HCT116 (cell line): ENCODE measurements at regions not wholly inside any gene's neighbourhood (a gene's known extent, or its start where the extent isn't known, plus 50 kb on each side); places are given as distances from the start of the nearest gene placed in this dataset.

Experiments used
- ATAC-seq: fragments of 200-7000 bp; cut with Tn5 transposase; 2 replicates; pipeline ENCODE4 v1.9.1; 2020; ENCODE audit warnings: mild to moderate bottlenecking, moderate library complexity
- BruUV-seq: library from RNA; stranded (reverse); fragments of 400-500 nt; replicated peaks from 2 replicates; lab custom pipeline; 2021; lab: Mats Ljungman, UMichigan
- CTCF ChIA-PET: fragments of 300-600 bp; sonication (Branson Sonifier 250); formaldehyde crosslinking; loops from one replicate; lab custom pipeline; 2021; ENCODE audit warnings: antibody characterized with exemption; lab: Charles Lee
- POLR2A ChIA-PET: fragments of 300-600, 350-600 bp; sonication (Branson Sonifier 250); formaldehyde crosslinking; loops from one replicate; lab custom pipeline; 2021; ENCODE audit warnings: antibody characterized with exemption; lab: Charles Lee
- RAD21 ChIA-PET, 2 experiments: fragments of 300-600 bp; sonication (Branson Sonifier 250); formaldehyde crosslinking; loops; one replicate each; lab custom pipeline; 2023; ENCODE audit warnings: low total read pairs in 2 of 2; ENCODE audit not compliant: uncharacterized antibody in 2 of 2, unreplicated experiment in 2 of 2, low non-redundant PET in 1 of 2; lab: Charles Lee
- DNase-seq: peaks from one replicate; pipeline ENCODE4 v3.0.0-alpha.2; 2010; ENCODE audit warnings: low read depth, low spot score
- H2AFZ ChIP-seq: fragments of 200-600 bp; shearing (Covaris generic), sonication (generic); 2 replicates; pipeline ENCODE4 v1.6.1; 2017; ENCODE audit warnings: low read depth, mixed run types, mixed read lengths, antibody characterized with exemption, low read length; ENCODE audit not compliant: poor library complexity, severe bottlenecking
- H3K27ac ChIP-seq: 2 replicates; pipeline ENCODE4 v1.5.1; 2012; ENCODE audit warnings: low read depth, low read length
- H3K27me3 ChIP-seq: fragments of 200-600 bp; sonication (generic); 2 replicates; pipeline ENCODE4 v1.6.1; 2016; ENCODE audit warnings: mixed run types, low read length, mixed read lengths; ENCODE audit not compliant: insufficient read depth
- H3K36me3 ChIP-seq, 2 experiments: fragments of 200-500 bp in 1 of 2; fragments of 200-600 bp in 1 of 2; sonication (Bioruptor generic) in 1 of 2; sonication (generic) in 1 of 2; 2 replicates each; pipeline versions ENCODE4 v1.5.1 to v1.6.1; 2014 to 2016; ENCODE audit warnings: low read length in 2 of 2, inconsistent platforms in 1 of 2, mixed read lengths in 1 of 2, mixed run types in 1 of 2; ENCODE audit not compliant: insufficient read depth in 2 of 2, control insufficient read depth in 1 of 2
- H3K4me1 ChIP-seq, 2 experiments: fragments of 200-600 bp in 1 of 2; sonication (generic) in 1 of 2; 2 replicates each; pipeline versions ENCODE4 v1.5.1 to v1.6.1; 2012 to 2017; ENCODE audit warnings: low read length in 2 of 2, inconsistent platforms in 1 of 2, mild to moderate bottlenecking in 1 of 2, mixed read lengths in 1 of 2, mixed run types in 1 of 2, moderate library complexity in 1 of 2; ENCODE audit not compliant: insufficient read depth in 2 of 2, control insufficient read depth in 1 of 2
- H3K4me2 ChIP-seq: fragments of 200-600 bp; sonication (generic); 2 replicates; pipeline ENCODE4 v1.6.1; 2017; ENCODE audit warnings: mixed run types, low read length, mixed read lengths
- H3K4me3 ChIP-seq, 2 experiments: fragments of 200-600 bp in 1 of 2; sonication (generic) in 1 of 2; replicated peaks in 1 of 2; 2 replicates each; pipeline ENCODE4 v1.5.1; 2011 to 2016; ENCODE audit warnings: low read length in 2 of 2, control low read depth in 1 of 2, low read depth in 1 of 2, mild to moderate bottlenecking in 1 of 2, mixed read lengths in 1 of 2, mixed run types in 1 of 2
- H3K79me2 ChIP-seq: fragments of 200-600 bp; sonication (generic); 2 replicates; pipeline ENCODE4 v1.6.1; 2017; ENCODE audit warnings: mild to moderate bottlenecking, mixed run types, low read length, moderate library complexity, mixed read lengths; ENCODE audit not compliant: insufficient read depth
- H3K9ac ChIP-seq: fragments of 200-600 bp; sonication (generic); 2 replicates; pipeline ENCODE4 v1.6.1; 2016; ENCODE audit warnings: low read length, mixed read lengths
- H3K9me2 ChIP-seq: fragments of 200-600 bp; sonication (generic), shearing (Covaris generic); 2 replicates; pipeline ENCODE4 v1.6.1; 2017; ENCODE audit warnings: mixed run types, mild to moderate bottlenecking, moderate library complexity; ENCODE audit not compliant: insufficient read depth
- H3K9me3 ChIP-seq, 2 experiments: fragments of 200-500 bp in 1 of 2; fragments of 200-600 bp in 1 of 2; sonication (Bioruptor generic) in 1 of 2; sonication (generic) in 1 of 2; 2 replicates each; pipeline ENCODE4 v1.6.1; 2014 to 2017; ENCODE audit warnings: low read length in 2 of 2, mixed read lengths in 2 of 2, inconsistent platforms in 1 of 2, low read depth in 1 of 2, mild to moderate bottlenecking in 1 of 2, mixed run types in 1 of 2, moderate library complexity in 1 of 2; ENCODE audit not compliant: control insufficient read depth in 1 of 2, insufficient read depth in 1 of 2
- H4K20me1 ChIP-seq: fragments of 200-600 bp; sonication (generic), shearing (Covaris generic); 2 replicates; pipeline ENCODE4 v1.6.1; 2017; ENCODE audit warnings: mixed run types, mild to moderate bottlenecking, moderate library complexity; ENCODE audit not compliant: insufficient read depth
- CBX3 ChIP-seq: IDR thresholded peaks from 2 replicates; pipeline ENCODE4 v1.6.1; 2012; ENCODE audit warnings: low read depth
- CEBPB ChIP-seq: IDR thresholded peaks from 2 replicates; pipeline ENCODE4 v1.6.1; 2012; ENCODE audit warnings: low read depth
- CTCF ChIP-seq, 3 experiments: fragments of 200-600 bp in 1 of 3; sonication (generic) in 1 of 3; IDR thresholded peaks in 2 of 3; conservative IDR thresholded peaks in 1 of 3; 2 replicates each; pipeline ENCODE4 v1.5.1; 2012 to 2017; ENCODE audit warnings: low read depth in 2 of 3, low read length in 2 of 3, antibody characterized with exemption in 1 of 3, borderline replicate concordance in 1 of 3, control low read depth in 1 of 3, mild to moderate bottlenecking in 1 of 3, mixed read lengths in 1 of 3, mixed run types in 1 of 3, moderate library complexity in 1 of 3; ENCODE audit not compliant: insufficient read depth in 1 of 3
- EZH2phosphoT487 ChIP-seq: fragments of 200-600 bp; IDR thresholded peaks from 2 replicates; pipeline ENCODE4 v1.6.1; 2018; ENCODE audit warnings: antibody characterized with exemption, borderline replicate concordance
- FOSL1 ChIP-seq: IDR thresholded peaks from 2 replicates; pipeline ENCODE4 v1.6.1; 2012; ENCODE audit warnings: low read depth
- JUND ChIP-seq: IDR thresholded peaks from 2 replicates; pipeline ENCODE4 v1.6.1; 2012
- POLR2A ChIP-seq: IDR thresholded peaks from 2 replicates; pipeline ENCODE4 v1.7.0; 2011; ENCODE audit warnings: borderline replicate concordance; ENCODE audit not compliant: insufficient read depth, insufficient read length; ENCODE audit errors: extremely low read depth
- POLR2AphosphoS5 ChIP-seq: IDR thresholded peaks from 2 replicates; pipeline ENCODE4 v1.6.1; 2011; ENCODE audit warnings: mild to moderate bottlenecking, low read depth, low read length, moderate library complexity
- RAD21 ChIP-seq: IDR thresholded peaks from 2 replicates; pipeline ENCODE4 v1.6.1; 2012; ENCODE audit warnings: low read depth, mild to moderate bottlenecking
- SP1 ChIP-seq: IDR thresholded peaks from 2 replicates; pipeline ENCODE4 v1.6.1; 2012; ENCODE audit warnings: low read depth
- SRF ChIP-seq: IDR thresholded peaks from 2 replicates; pipeline ENCODE4 v1.6.1; 2012; ENCODE audit warnings: low read depth
- TCF7L2 ChIP-seq: IDR thresholded peaks from 2 replicates; pipeline ENCODE4 v1.7.0; 2011; ENCODE audit warnings: borderline replicate concordance, inconsistent platforms; ENCODE audit not compliant: insufficient read depth, insufficient read length; ENCODE audit errors: extremely low read depth
- ZBTB33 ChIP-seq: IDR thresholded peaks from 2 replicates; pipeline ENCODE4 v1.6.1; 2011; ENCODE audit warnings: mild to moderate bottlenecking, low read length, moderate library complexity; ENCODE audit not compliant: insufficient replicate concordance; ENCODE audit errors: extremely low read depth
- ZNF274 ChIP-seq: fragments of 200-500 bp; sonication (Bioruptor generic); IDR thresholded peaks from 2 replicates; pipeline ENCODE4 v1.6.1; 2014; ENCODE audit warnings: mild to moderate bottlenecking, low read depth, low read length, inconsistent platforms
- intact Hi-C: fragments of 100-400 bp; cut with micrococcal nuclease; formaldehyde crosslinking; loops from 2 replicates; pipeline ENCODE4 v1.10.0; 2022

GRCh38 chr7:93751421-93751820 is 139.1 kb downstream of the TFPI2 start:
- ATAC-seq = no peak
- Histone ChIP-seq H3K4me1 (no peaks in the 10 kb centered on the region), H3K27ac (no peak overlapping the region), H3K79me2 (no peaks in the 10 kb centered on the region), H3K4me2 (no peak overlapping the region), H3K4me3 (no peak overlapping the region), H3K36me3 (no peaks in the 10 kb centered on the region), H4K20me1 (no peaks in the 10 kb centered on the region; the same call in 1 of the 2 replicates), H3K9me3 (no peaks in the 10 kb centered on the region)
- intact Hi-C loops = no loop called here
- ChIA-PET POLR2A (no interaction called here), RAD21 (no interaction called here)
- BruUV-seq = no TSS peak
- no peak for TF ChIP-seq EZH2phosphoT487
- TF ChIP-seq POLR2A = no peak
- TF ChIP-seq ZBTB33 = no peak
- TF ChIP-seq ZNF274 = no peak
- TF ChIP-seq CBX3 = no peak
- TF ChIP-seq FOSL1 = no peak
- TF ChIP-seq, all 23 proteins: peak for 0
- no peak for DNase-seq
- Histone ChIP-seq H3K9me2 (no peaks in the 10 kb centered on the region), H3K27me3 (no peaks in the 10 kb centered on the region), H2AFZ (no peak overlapping the region), H3K9ac (no peak overlapping the region)
- CTCF ChIA-PET = interaction anchor here (0.9 kb wide), 1 partner anchor 27 kb away, joined by 4 read pairs; no protein-coding TSS in a partner anchor

GRCh38 chr7:93750986-93751385 is 139.6 kb downstream of the TFPI2 start:
- DNase-seq (no peak), ATAC-seq (no peak)
- Histone ChIP-seq H3K4me2 (no peak overlapping the region), H2AFZ (no peak overlapping the region), H3K4me3 (no peak overlapping the region), H3K27ac (no peak overlapping the region), H4K20me1 (no peaks in the 10 kb centered on the region; the same call in 1 of the 2 replicates), H3K9me2 (no peaks in the 10 kb centered on the region), H3K9ac (no peak overlapping the region), H3K27me3 (no peaks in the 10 kb centered on the region), H3K9me3 (no peaks in the 10 kb centered on the region), H3K4me1 (no peaks in the 10 kb centered on the region), H3K36me3 (no peaks in the 10 kb centered on the region), H3K79me2 (no peaks in the 10 kb centered on the region)
- intact Hi-C loops = no loop called here
- ChIA-PET POLR2A (no interaction called here), RAD21 (no interaction called here), CTCF (interaction anchor here (0.9 kb wide), 1 partner anchor 27 kb away, joined by 4 read pairs; no protein-coding TSS in a partner anchor)
- TF ChIP-seq ZBTB33 (no peak), POLR2AphosphoS5 (no peak), CTCF (IDR thresholded peaks at IDR 0.05 in 2 of 3, conservative IDR thresholded peaks at IDR 0.05 in 1 of 3; ENCODE audit: borderline replicate concordance in 1 of 3, insufficient read depth in 1 of 3, low read depth in 2 of 3, low read length in 2 of 3) (no peak), TCF7L2 (no peak), EZH2phosphoT487 (no peak), CEBPB (no peak), POLR2A (no peak), SRF (no peak), JUND (no peak), SP1 (no peak), RAD21 (no peak), ZNF274 (no peak)
- BruUV-seq = no TSS peak
